ENCODE measurements at regions not wholly inside any gene's neighbourhood (a gene's known extent, or its start where the extent isn't known, plus 50 kb on each side); places are given as distances from the start of the nearest gene placed in this dataset.
"Not testable (repeated sequence)": the region's sequence is repeated elsewhere in the genome, so short reads cannot be mapped to it uniquely, and the experiment has no call there.

DNA sequence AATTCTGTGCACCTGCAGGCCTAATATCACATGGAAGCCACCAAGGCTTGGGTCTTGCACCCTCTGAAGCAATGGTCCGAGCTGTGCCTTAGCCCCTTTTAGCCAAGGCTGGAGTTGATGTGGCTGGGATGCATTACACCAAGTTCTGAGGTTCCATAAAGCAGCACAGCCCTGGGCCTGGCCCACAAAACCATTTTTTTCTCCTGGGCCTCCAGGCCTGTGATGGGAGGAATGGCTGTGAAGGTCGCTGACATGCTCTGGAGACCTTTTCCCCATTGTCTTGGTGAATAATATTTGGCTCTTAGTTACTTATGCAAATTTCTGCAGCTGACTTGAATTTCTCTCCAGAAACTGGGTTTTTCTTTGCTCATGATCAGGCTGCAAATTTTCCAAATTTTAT, 167.3 kb downstream of the HTR1A start:
- ATAC-seq (no peak), DNase-seq (no peak)
- Mint-ChIP-seq H3K27ac (no peak overlapping the region), H3K27me3 (no peaks in the 10 kb centered on the region), H3K4me3 (no peak overlapping the region), H3K4me1 (no peaks in the 10 kb centered on the region), H3K9me3 (peaks cover 32 to 38% of the 10 kb centered on the region in 2 donors)

DNA sequence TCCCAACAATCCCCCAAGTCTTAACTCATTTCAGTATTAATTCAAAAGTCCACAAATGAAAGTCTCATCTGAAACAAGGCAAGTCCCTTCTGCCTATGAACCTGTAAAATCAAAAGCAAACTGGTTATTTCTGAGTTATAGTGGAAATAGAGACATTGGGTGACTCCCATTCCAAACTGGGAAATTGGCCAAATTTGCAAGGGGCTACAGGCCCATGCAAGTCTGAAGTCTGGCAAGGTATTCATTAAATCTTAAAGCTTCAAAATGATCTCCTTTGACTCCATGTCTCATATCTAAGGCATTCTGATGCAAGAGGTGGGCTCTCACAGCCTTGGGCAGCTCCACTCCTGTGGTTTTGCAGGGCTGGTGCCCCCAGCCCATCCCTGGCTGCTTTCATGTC, 167.9 kb downstream of the HTR1A start:
- H3K27ac Mint-ChIP-seq: no peak overlapping the region
- DNase-seq (no peak), ATAC-seq (no peak)
- H3K27me3 Mint-ChIP-seq: no peaks in the 10 kb centered on the region
- H3K4me3 Mint-ChIP-seq: no peak overlapping the region
- H3K9me3 Mint-ChIP-seq: peaks cover 35 to 41% of the 10 kb centered on the region in 2 donors
- H3K4me1 Mint-ChIP-seq: no peaks in the 10 kb centered on the region

DNA sequence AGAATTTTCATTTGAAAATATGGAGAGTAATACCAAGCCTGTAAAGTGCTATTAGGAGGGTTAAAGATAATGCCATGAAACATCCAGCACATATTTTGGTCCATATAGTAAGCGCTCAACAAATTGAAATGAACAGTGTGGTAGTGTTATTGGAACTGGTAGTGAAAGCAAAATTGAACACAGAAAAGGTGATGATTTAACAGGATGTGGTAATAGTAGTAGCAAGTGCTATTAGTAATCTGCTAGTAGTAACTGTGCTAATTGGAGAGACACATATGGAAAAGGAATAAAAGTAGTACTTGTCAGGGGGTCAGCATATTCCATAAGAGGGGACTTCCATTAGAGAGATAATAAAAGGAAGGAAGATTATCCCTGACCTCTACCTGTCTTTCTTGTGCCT, 187.3 kb downstream of the HTR1A start:
- Mint-ChIP-seq H3K27me3 (no peaks in the 10 kb centered on the region), H3K4me3 (no peak overlapping the region), H3K9me3 (peaks cover 10 to 18% of the 10 kb centered on the region in 2 donors), H3K27ac (peak overlapping the region in 1 of 2 donors; percentile 16), H3K4me1 (no peaks in the 10 kb centered on the region)
- ATAC-seq (peak; percentile 26), DNase-seq (no peak)

DNA sequence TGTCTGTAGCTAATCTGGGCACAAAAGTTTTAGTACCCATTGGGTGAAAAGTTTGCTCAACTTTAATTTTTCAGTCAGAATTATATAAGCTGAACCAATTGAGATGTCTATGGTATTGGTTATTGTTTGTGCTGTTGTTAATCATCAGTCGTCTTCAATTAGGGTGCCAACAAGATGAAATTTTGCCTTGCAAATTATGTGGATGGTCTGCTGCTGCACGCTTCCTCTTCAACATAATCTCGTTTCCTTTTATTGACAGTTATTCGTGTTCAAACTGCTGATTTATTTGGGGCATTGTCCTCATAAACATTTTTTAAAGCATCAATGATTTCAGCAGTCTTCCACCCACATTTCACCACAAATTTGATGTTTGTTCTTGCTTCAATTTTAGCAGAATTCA, 194.0 kb downstream of the HTR1A start:
- no peak overlapping the region for H3K27ac Mint-ChIP-seq
- no peak for ATAC-seq
- H3K4me3 Mint-ChIP-seq: no peak overlapping the region
- no peaks in the 10 kb centered on the region for H3K4me1 Mint-ChIP-seq
- no peaks in the 10 kb centered on the region for H3K27me3 Mint-ChIP-seq
- H3K9me3 Mint-ChIP-seq: peaks cover 16% of the 10 kb centered on the region in 2 donors
- no peak for DNase-seq

DNA sequence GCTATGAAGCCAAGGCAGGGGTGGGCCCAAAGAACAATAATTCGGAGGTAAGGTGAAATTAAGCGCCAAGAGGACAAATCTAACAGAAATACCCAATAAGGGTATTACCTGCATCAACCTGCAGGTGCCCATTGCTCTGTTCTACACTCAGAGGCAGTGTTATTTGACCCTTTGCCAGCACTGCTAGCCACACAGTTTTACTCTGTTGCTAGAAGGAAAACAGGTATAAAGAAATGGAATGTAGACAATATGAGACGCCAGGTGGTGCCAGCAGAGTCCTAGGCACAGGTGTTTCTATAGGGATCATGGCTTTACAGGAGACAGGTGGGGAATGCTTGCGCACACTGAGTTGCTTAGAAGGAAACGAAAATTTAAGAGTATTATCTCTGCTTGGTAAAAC, 201.3 kb downstream of the HTR1A start:
- ATAC-seq (no peak), DNase-seq (no peak)
- no peak overlapping the region for H3K4me3 Mint-ChIP-seq
- H3K4me1 Mint-ChIP-seq: no peaks in the 10 kb centered on the region
- H3K27ac Mint-ChIP-seq: no peak overlapping the region
- H3K27me3 Mint-ChIP-seq: no peaks in the 10 kb centered on the region
- peaks cover 5 to 7% of the 10 kb centered on the region in 2 donors for H3K9me3 Mint-ChIP-seq

DNA sequence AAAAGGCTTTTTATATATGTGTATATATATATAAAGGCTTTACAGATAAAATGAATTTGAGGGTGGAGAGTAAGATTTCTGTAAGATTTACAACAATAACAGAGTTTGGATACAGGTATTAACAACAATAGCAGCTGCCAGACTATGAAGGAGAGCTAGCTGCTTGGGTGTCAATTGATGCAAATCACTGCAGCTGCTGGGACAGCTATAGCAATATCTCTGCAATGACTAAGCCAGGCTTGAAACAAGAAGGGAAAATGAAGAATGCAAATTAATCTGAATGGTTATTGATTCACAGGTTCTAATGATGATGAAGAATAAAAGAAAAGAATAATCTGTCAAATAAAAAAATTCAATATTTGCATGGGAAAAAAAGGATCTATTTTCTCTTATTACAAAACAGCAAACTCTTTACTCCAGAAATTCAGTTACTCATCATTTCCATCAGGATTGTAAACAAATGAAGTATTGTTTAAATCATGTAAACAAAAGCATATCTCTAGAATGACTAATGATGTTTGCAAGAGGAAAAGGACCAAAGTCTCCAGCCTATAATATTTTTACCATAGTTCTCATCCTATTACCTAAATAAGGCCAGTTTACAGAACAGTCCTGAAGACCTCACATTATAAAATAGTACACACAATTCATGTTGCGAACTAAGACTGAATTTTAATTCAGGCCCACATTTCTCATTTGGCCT, 219.0 kb downstream of the HTR1A start:
- ATAC-seq: no peak
- no peak overlapping the region for H3K4me3 Mint-ChIP-seq
- no peaks in the 10 kb centered on the region for H3K4me1 Mint-ChIP-seq
- H3K27me3 Mint-ChIP-seq: no peaks in the 10 kb centered on the region
- no peak overlapping the region for H3K27ac Mint-ChIP-seq
- no peak for DNase-seq
- peaks cover 7 to 8% of the 10 kb centered on the region in 2 donors for H3K9me3 Mint-ChIP-seq

DNA sequence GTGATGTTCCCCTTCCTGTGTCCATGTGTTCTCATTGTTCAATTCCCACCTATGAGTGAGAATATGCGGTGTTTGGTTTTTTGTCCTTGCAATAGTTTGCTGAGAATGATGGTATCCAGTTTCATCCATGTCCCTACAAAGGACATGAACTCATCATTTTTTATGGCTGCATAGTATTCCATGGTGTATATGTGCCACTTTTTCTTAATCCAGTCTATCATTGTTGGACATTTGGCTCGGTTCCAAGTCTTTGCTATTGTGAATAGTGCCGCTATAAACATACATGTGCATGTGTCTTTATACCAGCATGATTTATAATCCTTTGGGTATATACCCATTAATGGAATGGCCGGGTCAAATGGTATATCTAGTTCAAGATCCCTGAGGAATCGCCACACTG, 229.4 kb downstream of the HTR1A start:
- H3K4me3 Mint-ChIP-seq, H3K27ac Mint-ChIP-seq, H3K4me1 Mint-ChIP-seq, H3K9me3 Mint-ChIP-seq, ATAC-seq, H3K27me3 Mint-ChIP-seq, DNase-seq: not testable (repeated sequence)

DNA sequence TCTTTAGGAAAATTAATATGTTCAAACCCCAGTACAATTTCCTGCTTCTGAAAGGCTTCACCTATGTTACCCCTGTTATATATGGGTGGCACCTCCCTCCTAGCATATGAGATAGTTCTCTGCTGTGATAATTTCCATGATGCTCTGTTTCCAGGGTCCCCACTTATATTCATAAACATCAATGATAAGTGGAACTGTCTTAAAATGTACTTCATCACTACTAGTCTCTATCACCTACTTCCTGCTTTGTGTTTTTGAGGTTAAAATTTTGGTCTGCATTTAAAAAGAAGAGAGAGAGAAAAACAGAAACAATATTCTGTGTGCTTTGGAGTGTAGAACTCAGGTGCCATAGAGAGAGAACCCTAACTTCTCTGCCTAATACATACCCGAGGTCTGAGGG, 234.7 kb downstream of the HTR1A start:
- Mint-ChIP-seq H3K4me3 (no peak overlapping the region), H3K4me1 (no peaks in the 10 kb centered on the region), H3K27me3 (no peaks in the 10 kb centered on the region), H3K27ac (no peak overlapping the region), H3K9me3 (no peaks in the 10 kb centered on the region)
- ATAC-seq (no peak), DNase-seq (no peak)

DNA sequence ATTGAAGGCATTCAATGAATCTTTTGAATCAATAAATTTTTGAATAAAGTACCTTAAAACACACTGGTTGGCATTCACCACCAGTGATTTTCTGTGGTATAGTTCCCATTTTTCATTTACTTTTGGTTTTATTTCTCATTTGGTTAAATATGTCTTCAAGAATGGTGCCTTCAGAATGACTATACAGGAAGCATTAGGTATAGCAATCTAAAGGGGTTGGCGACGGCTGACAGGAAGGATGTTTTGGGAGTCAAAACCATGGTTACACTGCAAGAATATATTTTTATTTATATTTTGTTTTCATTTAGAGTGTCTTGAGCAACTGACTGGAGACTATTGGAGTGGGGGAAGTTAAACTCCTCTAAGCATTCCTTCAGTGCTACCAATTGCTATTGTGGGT, 235.7 kb downstream of the HTR1A start:
- ATAC-seq (no peak), DNase-seq (no peak)
- no peak overlapping the region for H3K4me3 Mint-ChIP-seq
- H3K27ac Mint-ChIP-seq: no peak overlapping the region
- H3K27me3 Mint-ChIP-seq: no peaks in the 10 kb centered on the region
- no peaks in the 10 kb centered on the region for H3K9me3 Mint-ChIP-seq
- no peaks in the 10 kb centered on the region for H3K4me1 Mint-ChIP-seq

DNA sequence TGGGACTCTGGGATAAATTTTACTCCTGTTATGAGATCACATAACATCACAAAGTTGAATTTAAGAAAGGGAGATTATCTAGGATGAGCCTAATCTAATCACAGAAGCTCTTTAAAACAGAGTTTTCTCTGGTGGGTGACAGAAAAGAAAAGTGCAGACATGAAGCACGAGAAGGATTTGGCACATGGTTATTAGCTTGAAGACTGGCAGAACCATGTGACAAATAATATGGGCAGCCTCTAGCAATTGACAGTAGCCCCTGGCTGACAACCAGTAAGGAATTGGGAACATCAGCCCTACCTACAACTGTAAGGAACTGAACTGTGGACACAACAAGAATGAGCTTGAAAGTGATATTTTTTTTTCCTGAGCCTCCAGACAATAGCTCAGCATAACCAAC, 243.1 kb downstream of the HTR1A start:
- Mint-ChIP-seq H3K4me3 (no peak overlapping the region), H3K27ac (no peak overlapping the region), H3K4me1 (no peaks in the 10 kb centered on the region), H3K9me3 (no peaks in the 10 kb centered on the region), H3K27me3 (no peaks in the 10 kb centered on the region)
- DNase-seq (no peak), ATAC-seq (no peak)

DNA sequence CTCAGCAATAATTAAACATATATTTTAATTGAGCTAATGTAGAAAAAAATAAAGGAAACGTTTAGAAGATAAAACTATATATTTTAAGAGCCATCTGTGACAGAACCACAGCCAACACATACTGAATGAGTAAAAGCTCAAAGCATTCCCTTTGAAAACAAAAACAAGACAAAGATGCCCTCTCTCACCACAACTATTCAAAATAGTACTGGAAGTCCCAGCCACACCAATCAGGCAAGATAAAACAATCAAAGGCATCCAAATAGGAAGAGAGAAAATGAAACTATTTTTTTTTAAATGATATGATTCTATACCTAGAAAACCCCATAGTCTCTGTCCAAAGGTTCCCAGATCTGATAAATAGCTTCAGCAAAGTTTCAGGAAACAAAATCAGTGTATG, 262.0 kb downstream of the HTR1A start:
- H3K9me3 Mint-ChIP-seq: no peaks in the 10 kb centered on the region
- H3K27me3 Mint-ChIP-seq: no peaks in the 10 kb centered on the region
- no peaks in the 10 kb centered on the region for H3K4me1 Mint-ChIP-seq
- H3K4me3 Mint-ChIP-seq: no peak overlapping the region
- no peak for DNase-seq
- no peak overlapping the region for H3K27ac Mint-ChIP-seq
- ATAC-seq: no peak

DNA sequence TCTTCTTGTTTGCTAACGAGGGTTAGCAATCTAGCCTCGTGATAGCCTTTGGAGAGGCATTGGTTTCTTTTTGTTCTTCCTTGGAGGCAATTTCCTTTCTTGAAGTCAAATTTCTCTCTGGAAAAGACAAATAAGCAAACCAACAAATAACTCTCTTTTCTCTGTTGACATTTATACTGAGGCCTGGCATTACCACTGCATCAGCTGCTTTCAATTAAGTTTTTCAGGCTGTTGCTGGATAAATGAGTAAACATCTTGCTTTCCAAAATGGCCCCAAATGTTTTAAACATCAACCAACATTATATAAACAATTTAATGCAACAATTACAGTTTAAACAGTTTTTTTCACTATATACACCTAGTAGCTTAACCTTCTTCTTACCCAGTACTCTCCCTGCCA, 264.4 kb downstream of the HTR1A start:
- H3K27ac Mint-ChIP-seq: no peak overlapping the region
- no peaks in the 10 kb centered on the region for H3K9me3 Mint-ChIP-seq
- ATAC-seq: no peak
- H3K4me1 Mint-ChIP-seq: no peaks in the 10 kb centered on the region
- DNase-seq: no peak
- no peak overlapping the region for H3K4me3 Mint-ChIP-seq
- H3K27me3 Mint-ChIP-seq: no peaks in the 10 kb centered on the region

DNA sequence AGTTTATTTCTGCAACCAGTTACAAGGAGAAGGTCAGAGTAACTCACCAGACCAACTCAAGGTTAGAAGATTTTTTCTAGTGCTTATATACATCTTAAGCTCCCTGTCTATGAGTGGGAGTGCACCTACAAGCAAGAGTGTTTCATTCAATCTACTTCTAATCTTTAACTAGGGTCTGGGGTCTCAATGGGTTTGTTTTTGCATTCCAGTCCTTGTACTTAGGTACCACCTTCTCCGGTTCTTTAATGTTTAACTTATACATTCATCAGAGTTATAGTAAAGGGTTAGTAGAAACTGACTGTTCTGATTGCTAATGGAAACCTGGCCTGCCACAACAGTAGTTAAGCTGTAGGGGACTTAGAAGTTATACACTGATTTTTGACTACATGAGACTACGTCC, 271.7 kb downstream of the HTR1A start:
- DNase-seq (no peak), ATAC-seq (no peak)
- no peak overlapping the region for H3K27ac Mint-ChIP-seq
- no peaks in the 10 kb centered on the region for H3K9me3 Mint-ChIP-seq
- no peaks in the 10 kb centered on the region for H3K4me1 Mint-ChIP-seq
- no peaks in the 10 kb centered on the region for H3K27me3 Mint-ChIP-seq
- no peak overlapping the region for H3K4me3 Mint-ChIP-seq

DNA sequence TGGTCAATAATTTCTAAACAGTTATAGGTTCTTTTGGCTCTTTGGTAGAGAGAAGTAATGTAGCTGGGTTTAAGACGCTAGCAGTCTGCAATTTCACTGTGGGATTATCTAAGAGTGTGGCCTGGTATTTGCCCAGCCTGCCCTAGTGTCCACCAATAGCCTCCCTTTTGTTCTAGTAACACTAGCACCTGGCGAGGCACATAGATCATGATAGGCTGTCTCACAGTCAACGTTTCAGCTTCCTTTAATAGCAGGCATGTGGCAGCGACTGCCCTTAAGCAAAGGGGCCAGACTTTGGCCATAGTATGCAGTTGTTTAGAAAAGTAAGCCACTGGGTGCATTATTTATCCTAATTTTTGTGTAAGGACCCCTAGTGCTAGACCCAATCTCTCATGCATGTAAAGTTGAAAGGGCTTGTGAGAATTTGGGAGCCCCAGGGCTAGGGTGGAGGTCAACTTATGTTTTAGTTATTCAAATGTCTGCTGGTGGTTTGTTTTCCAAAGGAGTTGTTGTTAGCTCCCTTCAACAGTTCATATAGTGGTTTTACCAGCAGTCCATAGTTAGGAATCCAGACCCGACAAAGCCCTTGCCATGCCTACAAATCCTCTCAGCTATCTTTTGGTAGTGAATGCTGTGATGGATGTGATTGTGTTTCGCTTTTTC, 274.3 kb downstream of the HTR1A start:
- Mint-ChIP-seq H3K9me3 (no peaks in the 10 kb centered on the region), H3K4me3 (no peak overlapping the region), H3K27ac (no peak overlapping the region), H3K27me3 (no peaks in the 10 kb centered on the region), H3K4me1 (no peaks in the 10 kb centered on the region)
- ATAC-seq (no peak), DNase-seq (no peak)

DNA sequence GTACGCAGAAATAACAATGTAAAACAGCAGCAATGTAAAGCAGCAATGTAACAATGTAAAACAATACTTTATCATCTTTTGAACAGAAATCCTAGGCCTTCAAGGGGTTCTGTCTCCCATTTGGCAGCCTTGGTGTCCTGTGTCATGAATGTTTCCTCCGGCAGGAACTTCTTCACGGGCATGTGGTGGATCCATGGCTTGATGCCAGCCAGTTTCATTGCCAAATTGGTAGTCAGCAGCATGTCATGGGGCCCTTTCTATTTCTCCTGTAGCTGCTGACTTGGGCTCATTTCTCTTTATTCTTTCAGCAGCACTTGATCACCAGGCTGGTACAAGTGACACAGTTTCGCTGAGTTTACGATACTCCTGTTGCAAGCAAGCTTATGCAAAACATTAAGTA, 275.3 kb downstream of the HTR1A start:
- H3K4me3 Mint-ChIP-seq: no peak overlapping the region
- no peaks in the 10 kb centered on the region for H3K4me1 Mint-ChIP-seq
- no peaks in the 10 kb centered on the region for H3K27me3 Mint-ChIP-seq
- DNase-seq (no peak), ATAC-seq (no peak)
- no peaks in the 10 kb centered on the region for H3K9me3 Mint-ChIP-seq
- H3K27ac Mint-ChIP-seq: no peak overlapping the region

DNA sequence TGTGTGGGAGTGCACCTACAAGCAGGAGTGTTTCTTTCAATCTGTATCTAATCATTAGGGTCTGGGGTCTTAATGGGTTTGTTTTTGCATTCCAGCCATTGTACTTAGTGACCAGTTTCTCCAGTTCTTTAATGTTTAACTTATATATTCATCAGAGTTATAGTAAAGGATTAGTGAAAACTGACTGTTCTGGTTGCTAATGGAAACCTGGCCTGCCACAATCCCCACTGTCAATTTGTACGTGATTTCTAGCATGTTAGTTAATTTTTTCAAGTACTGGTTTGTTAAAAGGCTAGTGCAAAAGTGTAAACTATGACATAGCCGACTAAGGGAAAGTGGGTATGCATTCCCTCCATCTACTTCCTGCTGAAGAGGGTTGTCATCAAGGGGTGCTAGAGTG, 276.1 kb downstream of the HTR1A start:
- ATAC-seq (no peak), DNase-seq (no peak)
- Mint-ChIP-seq H3K27ac (no peak overlapping the region), H3K27me3 (no peaks in the 10 kb centered on the region), H3K4me3 (no peak overlapping the region), H3K9me3 (no peaks in the 10 kb centered on the region), H3K4me1 (no peaks in the 10 kb centered on the region)

DNA sequence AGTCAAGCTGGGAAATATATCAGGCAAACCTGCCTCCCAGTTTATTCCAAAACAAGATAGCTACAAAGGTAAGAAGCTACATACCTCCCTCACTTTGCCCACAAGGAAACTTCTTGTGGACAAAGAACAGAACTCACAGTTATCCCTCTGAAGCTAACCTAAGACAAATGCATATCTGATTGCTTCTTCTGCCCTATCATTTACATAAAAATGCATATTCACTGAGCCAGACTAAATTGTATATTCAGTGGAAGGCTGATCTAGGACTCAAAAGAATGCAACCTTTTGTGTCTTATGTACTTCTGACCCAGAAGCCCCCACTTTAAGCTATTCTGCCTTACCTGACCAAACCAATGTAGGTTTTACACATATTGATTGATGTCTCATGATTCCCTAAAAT, 276.8 kb downstream of the HTR1A start:
- Mint-ChIP-seq H3K27ac (no peak overlapping the region), H3K4me3 (no peak overlapping the region), H3K9me3 (peaks cover 0 to 4% of the 10 kb centered on the region in 2 donors), H3K27me3 (no peaks in the 10 kb centered on the region), H3K4me1 (no peaks in the 10 kb centered on the region)
- ATAC-seq (no peak), DNase-seq (no peak)

Measured in stimulated activated naive CD8-positive, alpha-beta T cell treated with anti-CD3 and anti-CD28 coated beads, Interleukin-15, amount 100 ng/mL, for 72 hours (primary cell).